ENCODE measurements at regions not wholly inside any gene's neighbourhood (a gene's known extent, or its start where the extent isn't known, plus 50 kb on each side); places are given as distances from the start of the nearest gene placed in this dataset.

- H3K4me2 ChIP-seq (ENCODE audit: insufficient read depth, insufficient read length, low read length), result no peak overlapping the region
- no peak for DNase-seq
- Mint-ChIP-seq H3K27me3 (ENCODE audit: low read depth) (no peaks in the 10 kb centered on the region), H3K4me3 (no peak overlapping the region), H3K36me3 (ENCODE audit: insufficient read depth in 1 of 3, low read depth in 3 of 3) (peaks cover 0 to 32% (median 7%) of the 10 kb centered on the region in 3 experiments; a peak in 6 of 7 replicates), H3K9me3 (peaks cover 10 to 12% of the 10 kb centered on the region in 2 experiments), H3K27ac (no peak overlapping the region), H3K4me1 (no peaks in the 10 kb centered on the region)
- no peak overlapping the region for H2BK15ac ChIP-seq (ENCODE audit: low read depth, low read length)
- H2BK12ac ChIP-seq (ENCODE audit: insufficient read length, low read depth, low read length), result no peak overlapping the region
- no peak overlapping the region for H3K23ac ChIP-seq (ENCODE audit: insufficient read length, low read depth, low read length)
- no peak overlapping the region for H2BK120ac ChIP-seq (ENCODE audit: low read depth, low read length, poor library complexity, severe bottlenecking)
- no peaks in the 10 kb centered on the region for H4K20me1 ChIP-seq (ENCODE audit: control insufficient read depth, insufficient read depth, insufficient read length)
- no peak overlapping the region for H2AK5ac ChIP-seq (ENCODE audit: insufficient read length, low read length)
- no peak overlapping the region for H2BK5ac ChIP-seq (ENCODE audit: insufficient read length, low read length)
- no peak overlapping the region for H3K9ac ChIP-seq (ENCODE audit: extremely low read depth, insufficient read length, low read length)
- H3K23me2 ChIP-seq (ENCODE audit: insufficient read length, low read depth, low read length, poor library complexity, severe bottlenecking), result no peaks in the 10 kb centered on the region
- H4K91ac ChIP-seq (ENCODE audit: insufficient read length, low read depth, low read length), result no peak overlapping the region
- no peaks in the 10 kb centered on the region for H3K79me1 ChIP-seq (ENCODE audit: insufficient read depth, low read depth, low read length, poor library complexity, severe bottlenecking)
- H2BK20ac ChIP-seq (ENCODE audit: low read depth, low read length, poor library complexity, severe bottlenecking), result no peak overlapping the region
- H4K5ac ChIP-seq (ENCODE audit: insufficient read length, low read depth, low read length), result no peak overlapping the region
- H3K18ac ChIP-seq (ENCODE audit: insufficient read length, low read depth, low read length), result no peak overlapping the region
- no peaks in the 10 kb centered on the region for H3K9me3 ChIP-seq (ENCODE audit: control insufficient read depth, low read depth, low read length)
- H3K14ac ChIP-seq (ENCODE audit: insufficient read depth, low read length), result no peak overlapping the region
- no peaks in the 10 kb centered on the region for H3K27me3 ChIP-seq (ENCODE audit: insufficient read depth, low read length)
- H3K56ac ChIP-seq (ENCODE audit: insufficient read length, low read depth, low read length), result no peak overlapping the region
- TF ChIP-seq, protein P1, sequence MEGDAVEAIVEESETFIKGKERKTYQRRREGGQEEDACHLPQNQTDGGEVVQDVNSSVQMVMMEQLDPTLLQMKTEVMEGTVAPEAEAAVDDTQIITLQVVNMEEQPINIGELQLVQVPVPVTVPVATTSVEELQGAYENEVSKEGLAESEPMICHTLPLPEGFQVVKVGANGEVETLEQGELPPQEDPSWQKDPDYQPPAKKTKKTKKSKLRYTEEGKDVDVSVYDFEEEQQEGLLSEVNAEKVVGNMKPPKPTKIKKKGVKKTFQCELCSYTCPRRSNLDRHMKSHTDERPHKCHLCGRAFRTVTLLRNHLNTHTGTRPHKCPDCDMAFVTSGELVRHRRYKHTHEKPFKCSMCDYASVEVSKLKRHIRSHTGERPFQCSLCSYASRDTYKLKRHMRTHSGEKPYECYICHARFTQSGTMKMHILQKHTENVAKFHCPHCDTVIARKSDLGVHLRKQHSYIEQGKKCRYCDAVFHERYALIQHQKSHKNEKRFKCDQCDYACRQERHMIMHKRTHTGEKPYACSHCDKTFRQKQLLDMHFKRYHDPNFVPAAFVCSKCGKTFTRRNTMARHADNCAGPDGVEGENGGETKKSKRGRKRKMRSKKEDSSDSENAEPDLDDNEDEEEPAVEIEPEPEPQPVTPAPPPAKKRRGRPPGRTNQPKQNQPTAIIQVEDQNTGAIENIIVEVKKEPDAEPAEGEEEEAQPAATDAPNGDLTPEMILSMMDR (conservative IDR thresholded peaks at IDR 0.05), result no peak
- H3T11ph ChIP-seq (ENCODE audit: low read length), result no peak overlapping the region
- no peak overlapping the region for H3K4ac ChIP-seq (ENCODE audit: low read depth, low read length)
- no peak overlapping the region for H3K27ac ChIP-seq (ENCODE audit: insufficient read length, low read depth, low read length)
- H3K4me1 ChIP-seq (ENCODE audit: insufficient read depth, low read length), result no peaks in the 10 kb centered on the region
- H2AFZ ChIP-seq (ENCODE audit: low read length), result no peak overlapping the region
- no peak overlapping the region for H4K8ac ChIP-seq (replicated peaks; ENCODE audit: insufficient read length, low read depth, low read length)
- no peaks in the 10 kb centered on the region for H3K79me2 ChIP-seq (ENCODE audit: insufficient read depth, low read length)
Observed at GRCh38 chr14:40292664-40293063, 860.4 kb upstream of the FBXO33 start.
